ENCODE measurements at regions not wholly inside any gene's neighbourhood (a gene's known extent, or its start where the extent isn't known, plus 50 kb on each side); places are given as distances from the start of the nearest gene placed in this dataset.

- DNase-seq (ENCODE audit: low spot score), result no peak
These were observed 325.8 kb upstream of the NR5A2 start for GRCh38 chr1:199701726-199702125.

GRCh38 chr1:199704231-199704630 is 323.3 kb upstream of the NR5A2 start:
- DNase-seq (ENCODE audit: low spot score), result no peak

DNA sequence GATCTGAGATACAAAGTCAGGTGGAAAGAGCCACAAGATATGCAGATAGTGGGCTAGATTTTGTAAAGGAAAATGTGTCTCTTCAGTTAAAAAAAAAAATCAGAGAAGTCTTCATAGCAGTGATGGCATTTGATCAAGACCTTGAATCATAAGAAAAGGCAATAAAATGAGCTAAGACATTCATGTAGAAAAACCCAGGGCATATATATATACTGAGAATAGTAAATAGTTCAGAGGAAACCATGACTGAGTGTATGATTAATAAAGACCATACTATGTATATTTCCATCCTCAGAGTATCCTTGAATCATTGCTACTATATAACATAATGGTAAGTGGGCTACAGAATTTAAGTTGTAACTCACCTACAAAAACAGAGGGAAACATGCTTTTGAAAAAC is 321.7 kb upstream of the NR5A2 start:
- no peak for DNase-seq (ENCODE audit: low spot score)

GRCh38 chr1:199706826-199707606 is 320.5 kb upstream of the NR5A2 start:
- DNase-seq (ENCODE audit: low spot score), result no peak

GRCh38 chr1:199710974-199711373 is 316.5 kb upstream of the NR5A2 start:
- no peak for DNase-seq (ENCODE audit: low spot score)

DNA sequence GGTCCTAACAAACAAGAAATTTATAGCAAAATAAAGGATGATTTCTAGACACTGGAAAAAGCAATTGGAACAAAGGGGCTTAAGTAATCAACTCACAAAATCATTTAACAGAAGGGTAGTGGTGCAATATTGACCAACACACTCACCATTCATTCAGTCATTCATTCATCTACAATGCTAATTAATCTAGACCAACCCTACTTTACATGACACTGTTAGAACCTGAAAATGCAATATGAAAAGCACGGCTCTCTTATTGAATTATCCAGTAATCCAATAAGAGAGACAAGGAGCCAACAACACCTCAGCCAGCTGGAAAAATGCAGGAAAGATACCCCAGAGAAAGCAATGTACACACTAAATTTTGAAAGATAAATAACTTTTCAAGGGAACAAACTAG is 310.8 kb upstream of the NR5A2 start:
- DNase-seq (ENCODE audit: low spot score), result no peak

- no peak for DNase-seq (ENCODE audit: low spot score)
These were observed 308.2 kb upstream of the NR5A2 start for GRCh38 chr1:199719156-199719842.

GRCh38 chr1:199720496-199720895 is 307.0 kb upstream of the NR5A2 start:
- DNase-seq (ENCODE audit: low spot score), result no peak

GRCh38 chr1:199721001-199721400 is 306.5 kb upstream of the NR5A2 start:
- no peak for DNase-seq (ENCODE audit: low spot score)

DNA sequence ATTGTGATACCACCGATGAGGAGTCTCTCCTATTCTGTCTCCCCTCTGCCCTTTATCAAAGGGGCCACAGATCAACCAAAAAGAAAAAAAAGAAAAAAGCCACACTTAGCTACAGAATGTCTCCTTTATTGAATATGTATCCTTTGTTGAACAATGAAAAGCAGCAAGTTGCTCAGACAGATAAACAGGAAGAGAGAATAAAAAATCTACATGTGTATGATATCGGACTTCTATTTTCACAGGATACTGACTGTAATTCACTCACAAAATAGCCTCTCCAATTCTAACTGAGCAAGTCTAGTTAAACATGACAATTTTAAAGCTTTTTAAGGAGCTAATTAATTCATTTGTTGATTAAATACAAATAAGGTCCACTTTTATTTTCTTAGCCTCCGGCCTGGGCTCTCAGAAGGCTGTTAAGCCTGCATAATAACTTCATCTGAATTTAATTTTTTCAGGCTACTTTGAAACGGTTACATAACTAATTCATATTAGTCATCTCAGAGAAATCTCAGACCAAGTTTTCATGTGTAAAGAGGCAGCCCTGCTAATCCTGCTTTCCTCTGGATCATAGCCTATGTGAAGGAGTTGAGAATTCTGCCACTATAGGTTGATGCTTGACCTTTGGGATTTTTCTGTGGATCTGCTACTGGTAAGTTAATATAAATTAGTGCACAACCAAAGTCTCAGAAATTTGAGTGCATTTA is 304.1 kb upstream of the NR5A2 start:
- DNase-seq (ENCODE audit: low spot score), result no peak

GRCh38 chr1:199724049-199724448 is 303.5 kb upstream of the NR5A2 start:
- no peak for DNase-seq (ENCODE audit: low spot score)

- no peak for DNase-seq (ENCODE audit: low spot score)
These were observed 302.4 kb upstream of the NR5A2 start for GRCh38 chr1:199725002-199725565.

DNA sequence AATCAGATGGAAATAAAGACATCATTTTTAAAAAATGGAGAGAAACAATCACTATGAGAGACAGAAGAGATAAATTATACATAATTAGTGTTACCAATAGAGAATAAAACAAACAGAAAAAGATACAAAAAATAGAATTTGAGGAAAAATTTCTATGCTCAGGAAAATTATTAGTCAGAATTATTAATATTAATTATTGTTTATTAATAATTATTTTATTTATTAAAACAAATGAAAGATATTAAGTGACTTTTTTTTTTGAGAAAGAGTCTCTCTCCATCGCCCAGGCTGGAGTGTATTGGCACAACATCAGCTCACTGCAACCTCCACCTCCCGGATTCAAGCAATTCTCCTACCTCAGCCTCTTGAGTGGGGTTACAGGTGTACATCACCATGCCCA is 299.8 kb upstream of the NR5A2 start:
- DNase-seq (ENCODE audit: low spot score), result no peak

GRCh38 chr1:199728345-199728744 is 299.2 kb upstream of the NR5A2 start:
- DNase-seq (ENCODE audit: low spot score), result no peak

DNA sequence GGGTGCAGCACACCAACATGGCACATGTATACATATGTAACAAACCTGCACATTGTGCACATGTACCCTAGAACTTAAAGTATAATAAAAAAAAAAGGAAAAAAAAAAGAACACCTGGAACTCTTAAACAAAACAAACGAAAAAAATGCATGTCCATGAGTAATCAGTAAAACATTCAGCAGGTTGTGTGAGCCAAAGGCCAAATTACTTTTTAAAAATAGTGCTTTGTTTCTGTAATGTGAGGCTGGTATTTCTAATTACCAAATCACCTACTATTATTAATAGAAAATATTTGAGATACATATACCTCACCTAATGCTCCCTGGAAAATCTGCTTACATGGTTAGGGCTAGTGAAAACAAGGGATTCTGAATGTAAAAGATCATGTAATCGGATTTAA is 294.4 kb upstream of the NR5A2 start:
- DNase-seq (ENCODE audit: low spot score), result no peak

DNA sequence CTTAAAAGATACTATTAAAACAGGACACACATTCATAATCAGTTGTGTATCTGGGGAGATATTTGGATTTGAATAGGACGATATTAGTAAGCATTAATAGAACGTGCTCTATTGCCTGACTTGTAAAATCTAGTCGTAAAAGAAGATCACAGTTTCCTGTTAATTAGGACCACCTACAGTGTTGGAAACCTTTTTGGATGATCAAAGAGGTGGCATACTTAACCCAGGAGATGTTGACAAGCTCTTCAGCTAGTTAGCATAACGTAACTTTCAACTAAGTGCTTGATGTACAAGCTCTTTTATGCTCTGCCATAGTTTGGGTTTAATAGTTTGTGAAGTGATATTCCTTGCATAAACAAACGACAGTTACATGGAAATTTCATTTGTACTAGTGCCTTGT is 293.3 kb upstream of the NR5A2 start:
- DNase-seq (ENCODE audit: low spot score), result no peak

DNA sequence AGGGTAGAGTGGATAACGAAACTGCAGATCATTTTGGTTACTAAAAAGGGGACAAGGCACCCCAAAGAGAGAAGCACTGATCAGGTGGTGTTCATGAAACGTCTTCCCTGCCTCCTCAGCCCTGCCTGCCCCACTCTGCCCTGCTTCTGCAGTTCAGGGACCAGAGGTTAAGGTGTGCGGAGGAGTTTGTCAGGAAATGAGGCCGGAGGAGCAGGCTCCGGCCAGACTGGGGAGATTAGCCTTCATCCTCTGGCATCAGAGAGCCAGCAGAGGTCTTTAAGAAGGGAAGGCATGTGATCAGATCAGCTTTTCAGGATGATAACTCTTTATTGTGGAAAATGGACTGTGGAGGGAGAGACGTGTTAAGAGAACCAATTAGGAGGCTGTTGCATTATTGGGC is 291.9 kb upstream of the NR5A2 start:
- no peak for DNase-seq (ENCODE audit: low spot score)

- DNase-seq (ENCODE audit: low spot score), result no peak
These were observed 290.9 kb upstream of the NR5A2 start for GRCh38 chr1:199736646-199737045.

GRCh38 chr1:199741586-199741985 is 285.9 kb upstream of the NR5A2 start:
- DNase-seq (ENCODE audit: low spot score), result no peak

DNA sequence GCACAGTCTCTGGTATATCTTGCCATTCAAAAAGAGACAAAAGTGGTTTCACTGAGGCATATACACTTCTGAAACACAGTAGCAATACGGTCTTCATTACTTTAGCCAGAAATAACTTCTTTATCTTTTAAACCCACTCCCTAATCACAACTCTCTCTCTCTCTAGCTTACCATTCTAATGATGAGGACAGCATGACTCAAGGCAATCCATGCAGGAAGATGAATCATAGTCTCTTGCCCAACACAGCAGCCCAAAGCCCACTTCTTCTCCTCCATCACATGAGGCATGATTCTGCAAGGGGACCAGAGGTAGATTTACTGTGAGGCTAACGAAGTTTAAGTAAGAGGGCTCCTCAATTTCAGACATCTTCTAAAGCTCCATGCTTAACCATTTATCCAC is 285.0 kb upstream of the NR5A2 start:
- DNase-seq (ENCODE audit: low spot score), result no peak

DNA sequence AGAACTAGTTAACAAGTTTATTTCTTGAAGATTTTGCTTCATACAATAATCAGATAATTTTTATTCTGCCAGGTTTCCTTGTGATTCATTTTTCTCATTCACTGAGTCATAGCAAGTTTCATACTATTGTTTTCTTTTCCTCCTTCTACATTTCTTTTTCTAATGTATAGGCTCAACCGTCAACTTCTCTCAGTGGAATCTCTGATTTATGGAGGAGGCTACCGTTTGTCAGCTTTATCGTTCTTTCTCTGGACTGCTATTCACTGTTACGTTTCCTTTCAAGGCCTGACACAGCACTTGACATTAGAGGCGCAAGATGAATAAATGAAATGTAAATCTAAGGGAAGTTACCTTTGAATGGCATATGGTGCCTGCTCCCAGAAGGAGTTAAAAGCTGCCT is 284.3 kb upstream of the NR5A2 start:
- no peak for DNase-seq (ENCODE audit: low spot score)

DNA sequence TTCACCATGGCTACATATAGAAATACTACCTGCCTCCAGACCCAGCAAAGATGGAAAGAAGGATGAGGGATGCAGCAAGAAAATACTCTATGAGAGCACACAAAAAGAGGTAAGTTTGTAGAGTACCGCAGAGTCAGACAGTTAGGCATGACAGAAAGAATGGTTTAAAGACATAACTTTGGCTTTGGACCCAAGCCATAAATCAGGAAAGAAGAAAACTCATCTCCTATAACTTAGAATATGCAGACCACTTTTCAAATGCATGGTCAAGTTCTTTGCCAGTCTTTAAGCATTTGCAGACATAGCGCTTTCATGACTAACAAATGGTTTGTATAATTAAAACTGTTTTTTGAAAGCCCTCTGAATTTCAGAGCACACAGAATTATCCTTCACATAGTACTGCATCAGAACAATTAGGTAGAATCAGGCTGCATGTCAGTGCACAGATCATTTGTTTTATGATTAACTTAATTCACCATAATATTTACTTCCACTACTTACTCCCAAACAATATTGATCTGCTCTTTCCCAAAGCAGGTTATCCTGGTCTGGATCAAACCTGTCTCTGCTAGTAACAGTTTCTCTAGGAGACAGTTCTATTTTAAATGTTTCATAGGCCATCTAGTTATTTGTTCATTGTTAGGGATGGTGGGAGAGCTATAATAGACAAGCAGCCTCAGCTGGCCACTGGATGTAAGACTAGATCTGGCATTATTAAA is 280.7 kb upstream of the NR5A2 start:
- no peak for DNase-seq (ENCODE audit: low spot score)
